Gastroesophageal sphincter (tissue), 3 donors: ENCODE measurements at regions not wholly inside any gene's neighbourhood (a gene's known extent, or its start where the extent isn't known, plus 50 kb on each side); places are given as distances from the start of the nearest gene placed in this dataset.

ENCODE experiments used
- EP300 ChIP-seq: sonication (generic); formaldehyde crosslinking; IDR thresholded peaks from one replicate; pipeline ENCODE4 v1.6.1; 2017; ENCODE audit warnings: antibody characterized with exemption, mild to moderate bottlenecking
- POLR2A ChIP-seq, 2 donors: fragments of 450-650 bp; IDR thresholded peaks; one replicate each; pipeline ENCODE4 v1.6.1; 2017; ENCODE audit warnings: antibody characterized with exemption in 2 of 2, mild to moderate bottlenecking in 2 of 2, moderate library complexity in 1 of 2
- POLR2AphosphoS5 ChIP-seq: sonication (generic); formaldehyde crosslinking; IDR thresholded peaks from one replicate; pipeline ENCODE4 v1.6.1; 2017; ENCODE audit warnings: antibody characterized with exemption
- TF ChIP-seq, protein P1 (sequence below), 4 experiments: fragments of 200-600 bp in 2 of 4; fragments of 450-650 bp in 2 of 4; sonication (generic) in 1 of 4; IDR thresholded peaks; one replicate each; pipeline ENCODE4 v1.5.1; 2017 to 2019; ENCODE audit warnings: antibody characterized with exemption in 4 of 4, mild to moderate bottlenecking in 2 of 4, moderate library complexity in 2 of 4

DNA sequence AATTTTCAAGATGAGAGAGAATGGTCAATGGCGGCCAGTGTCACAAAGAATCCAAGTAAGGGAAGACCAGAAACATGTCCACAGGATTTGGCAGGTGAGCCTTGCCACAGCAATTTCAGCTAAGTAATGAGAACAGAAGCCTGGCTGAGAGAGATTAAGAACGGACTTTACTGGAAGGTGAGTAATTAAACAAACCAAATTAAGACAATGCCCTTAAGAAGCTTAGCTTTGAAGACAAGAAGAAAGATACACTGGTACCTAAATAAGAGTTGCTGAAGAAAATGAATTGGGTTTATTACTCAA is 145.4 kb upstream of the PLEKHG7 start:
- TF ChIP-seq EP300: no peak
- TF ChIP-seq, protein P1, sequence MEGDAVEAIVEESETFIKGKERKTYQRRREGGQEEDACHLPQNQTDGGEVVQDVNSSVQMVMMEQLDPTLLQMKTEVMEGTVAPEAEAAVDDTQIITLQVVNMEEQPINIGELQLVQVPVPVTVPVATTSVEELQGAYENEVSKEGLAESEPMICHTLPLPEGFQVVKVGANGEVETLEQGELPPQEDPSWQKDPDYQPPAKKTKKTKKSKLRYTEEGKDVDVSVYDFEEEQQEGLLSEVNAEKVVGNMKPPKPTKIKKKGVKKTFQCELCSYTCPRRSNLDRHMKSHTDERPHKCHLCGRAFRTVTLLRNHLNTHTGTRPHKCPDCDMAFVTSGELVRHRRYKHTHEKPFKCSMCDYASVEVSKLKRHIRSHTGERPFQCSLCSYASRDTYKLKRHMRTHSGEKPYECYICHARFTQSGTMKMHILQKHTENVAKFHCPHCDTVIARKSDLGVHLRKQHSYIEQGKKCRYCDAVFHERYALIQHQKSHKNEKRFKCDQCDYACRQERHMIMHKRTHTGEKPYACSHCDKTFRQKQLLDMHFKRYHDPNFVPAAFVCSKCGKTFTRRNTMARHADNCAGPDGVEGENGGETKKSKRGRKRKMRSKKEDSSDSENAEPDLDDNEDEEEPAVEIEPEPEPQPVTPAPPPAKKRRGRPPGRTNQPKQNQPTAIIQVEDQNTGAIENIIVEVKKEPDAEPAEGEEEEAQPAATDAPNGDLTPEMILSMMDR (IDR thresholded peaks at IDR 0.05): no peak
- TF ChIP-seq POLR2A (IDR thresholded peaks at IDR 0.05): no peak
- TF ChIP-seq POLR2AphosphoS5: no peak
